SKM-1 treated with dmso at 0.1 percent for 144 hours (cell line): ENCODE measurements at regions not wholly inside any gene's neighbourhood (a gene's known extent, or its start where the extent isn't known, plus 50 kb on each side); places are given as distances from the start of the nearest gene placed in this dataset.

Experiments
- DNase-seq: peaks from one replicate; lab custom pipeline; 2025; ENCODE audit not compliant: unreplicated experiment; lab: John Stamatoyannopoulos, UW

DNA sequence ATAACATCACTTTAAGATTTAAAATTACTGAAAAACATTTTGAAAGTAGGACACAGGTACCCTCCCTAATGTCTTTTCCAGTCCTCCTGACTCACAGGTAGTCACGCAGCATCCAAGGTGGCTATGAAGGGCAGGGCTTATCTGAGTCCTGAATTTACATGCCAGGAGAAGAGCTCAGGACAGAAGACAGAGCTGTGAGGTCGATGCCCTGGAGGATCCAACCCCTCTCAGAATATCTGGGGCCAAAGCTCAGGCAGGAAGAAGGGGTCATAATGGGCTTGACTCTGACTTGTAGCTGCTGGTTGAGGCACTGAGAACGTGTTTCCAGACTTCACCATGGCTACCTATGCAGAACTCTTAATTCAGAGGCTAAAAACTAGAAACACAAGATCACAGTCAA is 177.5 kb downstream of the AASDH start:
- no peak for DNase-seq

DNA sequence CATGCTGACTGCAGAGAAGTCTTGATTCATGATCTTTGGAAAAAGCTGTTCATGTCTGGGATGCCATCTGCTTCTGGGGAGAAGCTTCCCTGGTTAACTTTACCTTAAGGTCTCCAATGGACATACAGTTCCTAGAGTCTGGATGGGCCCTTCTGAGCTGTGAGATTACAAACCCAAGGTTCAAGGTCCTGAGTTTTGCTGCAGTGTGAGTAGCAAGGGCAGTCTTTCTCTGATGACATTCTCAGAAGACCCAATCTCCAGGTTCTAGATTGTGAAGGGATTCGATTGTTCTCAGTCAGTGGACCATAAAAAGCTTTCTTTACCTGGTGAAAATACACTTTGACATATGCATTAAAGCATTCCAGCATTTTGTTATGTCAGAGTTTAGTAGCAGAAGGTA is 179.2 kb downstream of the AASDH start:
- no peak for DNase-seq

DNA sequence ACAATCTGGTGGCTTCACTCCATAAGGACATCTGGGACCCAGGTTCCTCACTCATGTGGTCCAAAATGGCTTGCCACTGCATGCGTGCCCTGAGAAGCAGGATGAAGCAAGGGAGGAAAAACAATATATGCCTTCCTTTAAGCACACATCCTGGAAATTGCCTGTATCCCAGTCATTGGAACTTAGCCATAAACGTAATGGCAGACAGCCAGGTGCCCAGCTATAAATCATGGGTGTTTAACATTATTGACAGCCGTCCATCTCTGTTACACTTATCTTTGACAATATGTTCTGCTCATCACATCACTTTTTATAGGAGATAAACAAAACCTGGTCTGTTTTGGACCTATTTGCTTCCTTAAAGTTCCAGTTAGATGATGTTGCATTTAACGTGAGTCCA is 181.0 kb downstream of the AASDH start:
- DNase-seq: no peak

DNA sequence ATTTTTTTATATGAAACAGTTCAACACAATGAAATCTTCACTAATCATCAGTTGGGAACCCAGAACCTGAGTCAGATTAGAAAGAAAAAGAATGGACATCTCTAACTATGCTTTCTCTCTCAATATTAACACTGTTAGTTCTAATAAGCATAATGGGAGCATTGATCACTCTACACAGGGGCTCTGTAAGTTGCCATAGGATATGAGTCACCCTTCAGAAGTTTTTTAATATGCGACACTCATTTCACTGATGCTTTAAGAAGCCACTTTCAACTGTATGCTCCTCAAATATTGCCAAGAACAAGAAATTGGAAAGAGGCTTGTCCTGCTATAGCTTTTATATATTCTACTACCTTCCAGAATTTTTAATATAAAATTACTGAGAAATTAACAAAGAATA is 187.0 kb downstream of the AASDH start:
- DNase-seq: no peak

DNA sequence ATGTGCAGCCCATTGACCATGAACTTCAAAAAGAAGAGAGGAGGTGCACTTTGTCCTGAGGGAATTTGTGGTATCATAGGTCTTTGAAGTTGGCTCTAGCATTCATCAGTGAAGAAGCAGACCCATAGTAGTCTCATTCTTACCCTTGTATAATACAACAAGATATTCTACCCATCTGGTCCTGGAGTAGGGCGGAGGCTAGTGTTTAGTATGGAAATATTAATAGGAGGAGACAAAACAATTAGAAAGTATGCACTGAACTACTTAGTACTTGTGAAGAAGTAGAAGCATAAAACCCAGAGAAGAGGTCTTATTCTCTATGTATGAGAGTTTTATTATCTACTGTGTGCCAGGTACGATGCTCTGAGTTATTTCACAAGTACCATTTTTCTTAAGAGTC is 189.0 kb downstream of the AASDH start:
- DNase-seq: no peak

DNA sequence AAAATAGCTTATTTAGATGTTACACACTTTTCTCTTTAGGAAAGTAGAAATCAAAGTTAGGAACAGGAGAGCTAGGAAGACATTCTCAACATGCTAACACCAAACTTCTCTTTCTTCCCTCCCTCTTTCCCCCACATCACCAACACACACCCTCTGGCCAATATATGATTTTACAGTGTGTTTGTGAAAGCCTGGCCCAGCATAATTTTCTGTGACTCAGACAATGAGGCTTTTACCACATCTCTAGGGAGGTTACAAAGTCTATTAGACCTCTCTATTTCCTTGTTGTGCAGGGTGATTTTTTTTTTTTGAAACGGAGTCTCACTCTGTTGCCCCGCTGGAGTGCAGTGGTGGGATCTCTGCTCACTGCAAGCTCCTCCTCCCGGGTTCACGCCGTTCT is 189.9 kb downstream of the AASDH start:
- no peak for DNase-seq

DNA sequence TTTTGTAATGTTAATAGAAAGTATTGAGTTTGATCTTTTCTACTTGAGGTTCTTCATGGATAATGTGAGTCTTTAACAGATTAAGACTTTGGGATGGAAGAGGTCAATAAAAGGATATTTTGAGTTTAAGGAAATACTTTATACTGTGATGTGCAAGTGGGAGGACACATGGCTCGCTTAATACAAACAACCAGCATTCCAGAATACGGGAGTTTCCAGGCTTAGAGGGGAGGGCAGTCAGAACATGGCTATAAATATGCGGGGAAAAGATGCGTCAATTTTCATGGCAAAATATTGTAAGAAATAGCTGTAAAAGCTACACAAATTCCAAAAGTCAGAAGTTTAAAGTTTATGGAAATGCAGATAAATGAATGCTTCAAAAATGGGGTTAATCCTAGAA is 192.3 kb downstream of the AASDH start:
- DNase-seq: no peak

DNA sequence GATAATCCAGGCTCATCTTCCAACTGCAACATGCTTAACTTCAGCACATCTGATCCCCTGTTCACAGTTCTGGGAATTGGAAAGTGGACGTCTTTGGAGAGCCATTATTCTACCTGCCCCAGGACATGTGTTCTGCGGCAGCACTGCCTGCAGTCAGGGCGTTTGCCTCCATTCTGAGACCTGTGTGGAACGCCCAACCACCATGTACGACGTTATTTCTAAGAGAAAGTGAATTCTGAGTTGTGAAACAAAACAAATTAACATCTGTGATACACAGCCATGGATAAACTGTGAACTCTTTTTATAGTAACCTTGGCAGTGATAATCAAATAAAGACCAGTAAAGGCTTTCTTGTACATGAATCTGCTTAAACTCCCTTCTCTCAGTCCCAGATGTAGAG is 195.8 kb downstream of the AASDH start:
- no peak for DNase-seq

DNA sequence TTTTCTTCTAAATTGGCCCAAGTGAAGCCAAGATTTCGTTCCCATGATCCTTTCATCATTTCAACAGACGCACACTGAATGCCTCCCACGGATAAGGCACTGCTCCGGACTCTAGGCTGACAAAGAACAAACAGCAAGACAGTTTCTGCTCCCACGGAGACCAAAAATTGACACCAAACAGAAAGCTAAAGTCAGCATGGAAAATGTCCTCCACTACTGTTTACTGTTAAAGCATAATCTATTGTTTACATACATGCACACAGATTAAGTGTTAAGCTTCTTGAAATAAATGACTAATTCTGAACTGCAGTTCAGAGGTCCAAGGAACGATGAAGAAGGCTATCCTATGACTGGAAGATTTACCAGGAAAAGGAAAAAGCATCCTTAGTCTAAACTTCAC is 199.6 kb downstream of the AASDH start:
- no peak for DNase-seq

DNA sequence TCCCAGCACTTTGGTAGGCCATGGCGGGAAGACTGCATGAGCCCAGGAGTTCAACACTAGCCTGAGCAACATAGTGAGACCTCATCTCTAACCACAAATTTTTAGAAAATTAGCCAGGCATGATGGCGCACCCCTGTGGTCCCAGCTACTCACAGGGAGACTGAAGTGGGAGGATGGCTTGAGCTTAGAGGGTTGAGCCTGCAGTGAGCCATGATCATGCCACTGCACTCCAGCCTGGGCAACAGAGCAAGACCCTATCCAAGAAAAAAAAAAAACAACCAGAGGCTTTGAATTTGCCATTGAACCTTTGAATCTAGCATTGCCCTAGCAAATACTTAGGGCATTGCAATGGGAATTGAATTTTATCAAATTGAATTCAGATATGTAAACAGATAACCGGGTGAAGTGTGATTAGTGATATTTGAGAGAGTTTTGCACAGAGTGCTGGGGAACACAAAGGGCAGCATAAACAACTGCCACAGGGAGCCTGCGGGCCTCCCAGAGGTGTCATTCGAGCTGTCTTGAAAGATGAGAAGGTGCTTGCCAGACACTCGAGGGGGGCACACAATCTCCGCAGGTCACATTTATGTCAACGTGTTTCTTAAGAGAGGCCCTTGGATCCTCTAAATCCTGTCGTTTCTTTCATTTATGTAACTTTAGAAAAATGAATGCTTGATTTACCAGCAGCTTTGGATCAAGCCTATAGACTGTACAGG is 200.3 kb downstream of the AASDH start:
- no peak for DNase-seq

DNA sequence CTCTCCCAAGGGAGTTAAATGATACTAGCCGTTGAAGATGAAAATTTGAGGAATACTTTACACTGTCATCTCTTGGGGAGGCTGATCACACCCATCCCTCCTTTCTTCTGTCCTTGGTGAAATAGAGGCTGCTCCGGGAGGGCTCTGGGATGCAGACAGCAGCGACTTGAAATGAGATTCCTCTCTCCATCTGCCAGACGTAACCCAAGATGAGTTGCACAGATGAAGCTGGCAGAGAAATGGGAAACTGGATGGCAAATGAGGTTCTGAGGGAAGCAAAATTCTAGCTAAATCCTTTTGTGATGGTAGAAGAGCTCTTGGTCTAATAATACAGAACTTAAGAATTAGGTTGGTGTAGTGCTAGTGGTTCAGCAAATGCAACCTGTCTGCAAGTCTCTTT is 201.4 kb downstream of the AASDH start:
- DNase-seq: no peak

DNA sequence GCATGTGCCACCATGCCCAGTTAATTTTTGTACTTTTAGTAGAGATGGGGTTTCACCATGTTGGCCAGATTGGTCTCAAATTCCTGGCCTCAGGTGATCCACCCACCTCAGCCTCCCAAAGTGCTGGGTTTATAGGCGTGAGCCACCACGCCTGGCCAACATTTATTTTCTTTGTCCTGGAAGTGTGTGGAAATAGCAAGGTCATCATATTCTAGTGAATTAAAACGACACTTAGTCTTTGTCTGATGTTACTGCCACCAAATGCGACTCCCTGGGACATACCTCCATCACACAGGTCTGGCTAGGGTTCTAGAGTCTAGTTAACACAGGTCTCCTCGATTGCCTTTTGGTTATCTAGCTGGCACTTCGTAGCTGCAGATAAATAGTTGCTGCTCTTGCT is 203.1 kb downstream of the AASDH start:
- DNase-seq: no peak

DNA sequence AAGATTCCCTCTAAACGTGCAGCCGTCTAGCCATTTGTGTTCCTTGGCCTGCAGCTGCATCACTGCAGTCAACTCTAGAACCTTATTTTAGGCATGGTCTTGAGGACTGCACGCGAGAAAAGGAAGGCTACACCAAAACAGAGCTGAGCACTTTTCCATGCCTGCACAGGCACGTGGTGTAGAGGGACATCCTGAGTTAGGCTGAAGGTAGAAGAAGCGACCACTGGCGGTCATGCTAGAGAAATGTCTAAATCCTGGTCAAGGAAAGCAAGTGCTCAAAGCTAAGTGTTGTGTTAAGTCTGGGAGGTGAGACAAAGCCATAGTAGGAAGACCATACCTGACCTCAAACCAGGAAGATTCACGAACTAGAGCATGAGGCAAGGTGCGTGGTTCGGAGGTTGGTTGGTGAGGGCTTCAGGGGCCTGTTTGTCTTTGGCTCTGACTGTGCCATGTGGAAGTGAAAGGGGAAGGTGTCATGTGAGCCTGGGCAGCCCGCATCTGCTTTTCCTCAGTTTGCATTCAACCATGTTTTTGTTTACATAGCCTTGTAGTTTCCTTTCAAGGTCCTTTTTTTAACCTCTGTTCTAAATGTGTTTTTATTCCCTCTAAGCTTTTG is 203.8 kb downstream of the AASDH start:
- no peak for DNase-seq

DNA sequence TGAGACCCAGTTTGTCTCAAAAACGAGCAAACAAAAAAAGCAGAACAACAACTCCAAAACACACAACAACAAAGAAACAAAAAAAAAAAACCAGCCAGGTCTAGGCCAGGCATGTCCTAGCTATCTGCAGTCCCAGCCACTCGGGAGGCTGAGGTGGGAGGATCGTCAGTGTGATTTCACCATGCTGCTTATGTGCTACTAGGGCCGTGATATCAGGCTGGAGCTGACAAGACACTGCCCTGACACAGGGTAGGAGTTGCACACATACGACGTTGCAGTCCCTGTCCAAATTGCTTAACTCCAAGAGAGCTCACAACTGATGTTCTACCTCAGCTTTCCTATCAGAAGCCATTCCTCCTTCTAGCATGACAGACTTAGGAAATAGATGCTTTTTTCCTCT is 204.9 kb downstream of the AASDH start:
- DNase-seq: no peak

DNA sequence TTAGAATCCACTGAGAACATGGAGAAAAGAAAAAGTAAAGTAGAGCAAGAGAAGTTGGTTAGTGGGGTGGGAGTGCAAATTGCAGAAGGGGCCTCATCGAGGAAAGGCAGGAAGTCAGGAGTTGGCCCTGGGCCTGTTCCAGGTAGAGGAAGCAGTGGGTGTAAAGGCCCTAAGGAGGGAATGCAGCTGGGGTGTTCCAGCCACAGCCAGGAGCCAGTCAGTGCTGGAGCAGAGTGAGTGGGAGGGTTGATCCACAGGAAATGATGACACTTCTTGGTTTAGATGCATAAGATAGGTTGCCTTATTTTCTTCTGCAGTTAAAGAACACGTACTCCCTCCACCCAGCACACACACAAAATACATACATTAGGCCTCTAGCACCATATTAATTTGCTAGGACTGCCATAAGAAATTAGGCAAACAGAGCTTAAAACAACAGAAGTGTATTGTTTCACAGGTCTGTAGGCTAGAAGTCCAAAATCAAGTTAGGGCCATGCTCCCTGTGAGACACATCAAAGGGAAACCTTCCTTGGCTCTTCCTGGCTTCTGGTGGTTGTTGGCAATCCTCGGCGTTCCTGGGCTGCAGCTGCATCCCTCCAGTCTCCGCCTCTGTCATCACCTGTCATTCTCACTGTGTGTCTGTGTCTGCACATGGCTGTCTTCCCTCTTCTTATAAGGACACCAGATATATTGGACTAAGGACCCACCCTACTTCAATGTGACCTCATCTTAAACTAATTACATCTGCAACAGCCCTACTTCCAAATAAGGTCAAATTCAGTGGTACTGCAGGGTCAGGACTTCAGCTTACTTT is 205.9 kb downstream of the AASDH start:
- no peak for DNase-seq

DNA sequence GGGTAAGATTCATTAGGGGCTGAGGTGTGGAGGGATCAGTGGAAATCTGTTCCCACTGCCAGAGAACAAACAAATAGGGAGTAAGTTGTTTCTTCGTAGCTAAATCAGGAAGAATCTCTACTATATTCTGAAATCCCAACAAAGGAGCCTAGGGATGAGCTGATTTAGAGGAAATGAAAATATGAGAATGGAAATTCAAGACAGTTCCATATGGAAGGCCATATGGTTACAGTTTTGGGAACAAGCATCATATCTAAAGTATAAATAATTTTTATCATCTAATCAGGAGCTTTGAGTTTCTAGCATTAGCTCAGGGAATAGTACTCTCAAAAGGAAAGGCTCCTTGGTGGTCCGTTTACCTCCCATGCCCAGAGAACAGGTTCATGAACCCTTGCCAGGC is 218.2 kb downstream of the AASDH start:
- DNase-seq: no peak

DNA sequence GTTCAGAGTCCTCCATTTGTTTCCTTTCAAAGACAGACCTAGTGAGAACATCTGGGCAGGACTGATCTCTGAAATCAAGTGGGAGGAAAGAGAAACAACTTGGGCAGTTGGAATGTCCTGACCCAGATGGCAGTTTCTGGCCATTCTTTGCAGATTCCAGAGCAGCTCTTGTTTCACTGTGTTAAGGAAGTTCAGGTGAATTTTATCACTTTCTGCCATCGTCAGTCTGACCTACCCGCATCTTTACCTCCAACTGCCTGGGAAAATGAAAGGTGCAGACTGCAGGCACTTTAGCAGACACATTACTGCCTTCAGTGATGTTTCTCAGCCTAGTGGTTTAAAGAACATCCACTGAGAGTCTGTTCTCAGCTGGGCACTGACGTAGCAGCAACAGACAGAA is 216.2 kb downstream of the CEP135 start:
- DNase-seq: no peak

DNA sequence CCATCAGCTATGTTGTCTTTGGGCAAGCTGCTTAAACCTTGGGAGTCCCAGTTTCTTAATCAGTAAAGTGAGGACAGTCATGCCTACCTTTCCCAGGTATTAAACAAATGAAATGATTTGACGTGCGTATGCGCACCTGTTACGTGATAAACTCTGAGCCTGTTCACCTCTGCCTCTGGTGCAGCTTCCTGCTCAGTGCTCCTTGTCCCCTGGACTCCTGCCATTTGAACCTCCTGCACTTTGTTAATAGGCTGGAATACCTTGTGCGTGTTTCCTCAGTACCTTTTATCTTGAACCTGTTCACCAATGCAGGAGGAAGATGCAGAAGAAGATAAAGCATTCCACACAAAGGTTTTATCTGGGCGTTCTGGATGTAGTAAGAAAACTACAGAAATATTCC is 211.9 kb downstream of the CEP135 start:
- no peak for DNase-seq

DNA sequence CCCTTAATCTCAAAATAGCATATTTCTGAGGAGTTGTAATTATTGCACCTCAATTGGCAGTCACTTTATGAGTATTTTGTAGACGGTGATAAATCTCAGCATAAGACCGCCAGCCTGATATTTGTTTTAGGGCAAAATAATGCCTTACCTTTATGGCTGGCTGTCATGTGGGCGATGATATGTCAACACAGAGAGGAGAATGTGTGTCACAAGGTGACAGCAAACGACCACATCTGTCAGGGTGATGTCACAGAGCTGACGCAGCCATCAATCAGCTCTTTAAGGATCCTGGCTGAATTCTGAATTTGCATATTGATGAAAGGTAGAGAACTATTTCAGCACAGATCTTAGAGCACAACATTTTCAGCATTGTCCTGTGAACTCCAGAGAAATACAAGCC is 209.7 kb downstream of the CEP135 start:
- no peak for DNase-seq

DNA sequence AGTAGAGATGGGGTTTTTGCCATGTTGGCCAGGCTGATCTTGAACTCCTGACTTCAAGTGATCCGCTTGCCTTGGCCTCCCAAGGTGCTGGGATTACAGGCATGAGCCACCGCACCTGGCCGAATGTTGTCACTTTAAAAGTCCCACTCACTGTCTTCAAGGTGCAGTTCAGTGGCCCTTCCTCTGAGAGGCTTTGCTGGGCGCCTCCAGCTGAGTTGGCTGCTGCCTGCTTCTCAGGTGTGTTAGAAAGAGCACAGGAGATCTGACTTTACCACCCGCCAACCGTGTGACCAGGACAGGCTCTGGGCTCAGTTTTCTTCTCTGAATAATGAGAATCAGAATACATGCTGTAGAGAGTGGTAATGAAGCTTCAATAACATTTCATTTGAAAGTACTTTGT is 207.4 kb downstream of the CEP135 start:
- DNase-seq: no peak

DNA sequence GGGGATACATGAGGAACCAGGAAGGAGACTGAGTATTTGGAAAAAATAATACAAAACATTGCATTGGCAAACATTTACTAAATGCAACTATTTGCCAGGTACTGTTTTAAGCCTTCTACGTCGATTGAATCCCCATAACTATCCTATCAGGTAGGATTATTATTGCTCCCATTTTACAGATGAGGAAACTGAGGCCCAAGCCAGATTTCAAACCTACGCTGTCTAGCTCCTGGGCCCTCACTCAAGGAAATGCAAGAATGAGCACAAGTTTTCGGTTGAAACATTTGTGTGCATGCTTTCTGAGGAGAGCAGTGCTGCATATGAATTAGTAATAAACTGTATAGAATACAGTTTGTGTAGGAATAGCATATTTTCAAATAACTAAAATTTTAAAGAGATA is 206.7 kb downstream of the CEP135 start:
- DNase-seq: no peak

DNA sequence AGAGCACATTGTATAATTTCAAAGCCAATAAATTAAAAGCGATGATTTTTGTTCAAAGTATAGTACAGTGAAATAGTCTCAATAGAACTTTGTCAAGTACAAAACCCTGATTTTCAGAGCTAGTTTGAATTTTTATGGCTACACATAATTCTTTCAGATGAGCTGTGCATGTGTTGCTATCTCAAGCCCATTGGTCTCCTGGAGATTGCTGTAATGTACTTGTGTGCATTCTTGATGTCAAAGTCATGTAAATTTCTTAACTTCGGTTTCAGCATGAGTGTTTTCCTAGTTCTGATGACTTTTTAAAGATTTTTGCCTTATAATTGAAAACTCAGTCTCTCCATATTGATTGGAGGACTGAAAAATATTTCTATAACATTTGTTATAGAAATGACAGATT is 200.8 kb downstream of the CEP135 start:
- DNase-seq: no peak
